ENCODE measurements at regions not wholly inside any gene's neighbourhood (a gene's known extent, or its start where the extent isn't known, plus 50 kb on each side); places are given as distances from the start of the nearest gene placed in this dataset.
"Not testable (repeated sequence)": the region's sequence is repeated elsewhere in the genome, so short reads cannot be mapped to it uniquely, and the experiment has no call there.

GRCh38 chr13:16050055-16050454 is 3131.6 kb downstream of the TUBA3C start:
- H3K4me1 Mint-ChIP-seq (ENCODE audit: low read depth); H3K27me3 Mint-ChIP-seq (ENCODE audit: low read depth); H3K36me3 Mint-ChIP-seq (ENCODE audit: low read depth); H3K4me3 Mint-ChIP-seq (ENCODE audit: low read depth); intact Hi-C loops (cut with micrococcal nuclease); DNase-seq (ENCODE audit: low spot score); H3K27ac Mint-ChIP-seq; H3K9me3 Mint-ChIP-seq: not testable (repeated sequence)

GRCh38 chr13:16017494-16018009 is 3164.1 kb downstream of the TUBA3C start:
- H3K4me1 Mint-ChIP-seq (ENCODE audit: low read depth); H3K36me3 Mint-ChIP-seq (ENCODE audit: low read depth); DNase-seq (ENCODE audit: low spot score); H3K27ac Mint-ChIP-seq; intact Hi-C loops (cut with micrococcal nuclease); H3K4me3 Mint-ChIP-seq (ENCODE audit: low read depth); H3K27me3 Mint-ChIP-seq (ENCODE audit: low read depth): not testable (repeated sequence)
- peaks cover 51% of the 10 kb centered on the region for H3K9me3 Mint-ChIP-seq

DNA sequence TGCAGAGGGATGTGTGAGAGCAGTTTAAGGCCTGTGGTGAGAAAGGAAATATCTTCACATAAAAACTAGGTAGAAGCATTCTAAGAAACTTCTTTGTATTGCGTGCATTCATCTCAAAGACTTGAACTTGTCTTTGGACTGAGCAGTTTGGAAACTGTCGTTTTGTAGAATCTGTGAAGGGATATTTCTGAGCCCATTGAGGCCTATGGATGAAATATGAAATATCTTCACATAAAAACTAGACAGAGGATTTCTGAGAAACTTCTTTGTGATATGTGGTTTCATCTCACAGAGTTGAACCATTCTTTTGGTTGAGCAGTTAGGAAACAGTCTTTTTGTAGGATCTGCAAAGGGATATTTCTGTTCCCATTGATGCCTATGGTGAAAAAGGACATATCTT is 3173.4 kb downstream of the TUBA3C start:
- intact Hi-C loops (cut with micrococcal nuclease); DNase-seq (ENCODE audit: low spot score); H3K27me3 Mint-ChIP-seq (ENCODE audit: low read depth); H3K4me3 Mint-ChIP-seq (ENCODE audit: low read depth); H3K4me1 Mint-ChIP-seq (ENCODE audit: low read depth); H3K27ac Mint-ChIP-seq; H3K36me3 Mint-ChIP-seq (ENCODE audit: low read depth): not testable (repeated sequence)
- peaks cover 44% of the 10 kb centered on the region for H3K9me3 Mint-ChIP-seq
